ENCODE measurements at regions not wholly inside any gene's neighbourhood (a gene's known extent, or its start where the extent isn't known, plus 50 kb on each side); places are given as distances from the start of the nearest gene placed in this dataset.

GRCh38 chr9:119634006-119634405 lies 264.8 kb upstream of the BRINP1 start:
- Histone ChIP-seq H3K23me2 (ENCODE audit: insufficient read length, low read depth, low read length, poor library complexity, severe bottlenecking) (no peaks in the 10 kb centered on the region), H3K14ac (ENCODE audit: insufficient read depth, low read length) (no peak overlapping the region), H4K8ac (replicated peaks; ENCODE audit: insufficient read length, low read depth, low read length) (no peak overlapping the region), H2BK120ac (ENCODE audit: low read depth, low read length, poor library complexity, severe bottlenecking) (no peak overlapping the region), H2AK5ac (ENCODE audit: insufficient read length, low read length) (no peak overlapping the region), H2BK20ac (ENCODE audit: low read depth, low read length, poor library complexity, severe bottlenecking) (no peak overlapping the region), H3K23ac (ENCODE audit: insufficient read length, low read depth, low read length) (no peak overlapping the region), H3K4ac (ENCODE audit: low read depth, low read length) (no peak overlapping the region), H3K4me2 (ENCODE audit: insufficient read depth, insufficient read length, low read length) (no peak overlapping the region), H4K5ac (ENCODE audit: insufficient read length, low read depth, low read length) (no peak overlapping the region), H4K20me1 (ENCODE audit: control insufficient read depth, insufficient read depth, insufficient read length) (no peaks in the 10 kb centered on the region), H3K27me3 (ENCODE audit: insufficient read depth, low read length) (no peaks in the 10 kb centered on the region), H2AFZ (ENCODE audit: low read length) (no peak overlapping the region), H3K18ac (ENCODE audit: insufficient read length, low read depth, low read length) (no peak overlapping the region), H3T11ph (ENCODE audit: low read length) (no peak overlapping the region), H3K79me2 (ENCODE audit: insufficient read depth, low read length) (no peaks in the 10 kb centered on the region), H4K91ac (ENCODE audit: insufficient read length, low read depth, low read length) (no peak overlapping the region), H3K9ac (ENCODE audit: extremely low read depth, insufficient read length, low read length) (no peak overlapping the region), H2BK12ac (ENCODE audit: insufficient read length, low read depth, low read length) (no peak overlapping the region), H3K27ac (ENCODE audit: insufficient read length, low read depth, low read length) (no peak overlapping the region), H3K79me1 (ENCODE audit: insufficient read depth, low read depth, low read length, poor library complexity, severe bottlenecking) (no peaks in the 10 kb centered on the region), H2BK15ac (ENCODE audit: low read depth, low read length) (no peak overlapping the region), H3K9me3 (ENCODE audit: control insufficient read depth, low read depth, low read length) (no peaks in the 10 kb centered on the region), H3K4me1 (ENCODE audit: insufficient read depth, low read length) (no peaks in the 10 kb centered on the region), H2BK5ac (ENCODE audit: insufficient read length, low read length) (no peak overlapping the region), H3K56ac (ENCODE audit: insufficient read length, low read depth, low read length) (no peak overlapping the region)
- Mint-ChIP-seq H3K27me3 (ENCODE audit: low read depth) (no peaks in the 10 kb centered on the region; the same call in 1 of the 2 replicates), H3K36me3 (ENCODE audit: insufficient read depth in 1 of 3, low read depth in 3 of 3) (no peaks in the 10 kb centered on the region), H3K27ac (no peak overlapping the region; a peak in 1 of 7 replicates), H3K4me3 (no peak overlapping the region), H3K9me3 (no peaks in the 10 kb centered on the region), H3K4me1 (no peaks in the 10 kb centered on the region)
- WGBS (ENCODE audit: extremely low coverage, insufficient read length, low lambda C conversion rate): no CpG with 5 or more reads among the region's 8 CpGs
- TF ChIP-seq, protein P1, sequence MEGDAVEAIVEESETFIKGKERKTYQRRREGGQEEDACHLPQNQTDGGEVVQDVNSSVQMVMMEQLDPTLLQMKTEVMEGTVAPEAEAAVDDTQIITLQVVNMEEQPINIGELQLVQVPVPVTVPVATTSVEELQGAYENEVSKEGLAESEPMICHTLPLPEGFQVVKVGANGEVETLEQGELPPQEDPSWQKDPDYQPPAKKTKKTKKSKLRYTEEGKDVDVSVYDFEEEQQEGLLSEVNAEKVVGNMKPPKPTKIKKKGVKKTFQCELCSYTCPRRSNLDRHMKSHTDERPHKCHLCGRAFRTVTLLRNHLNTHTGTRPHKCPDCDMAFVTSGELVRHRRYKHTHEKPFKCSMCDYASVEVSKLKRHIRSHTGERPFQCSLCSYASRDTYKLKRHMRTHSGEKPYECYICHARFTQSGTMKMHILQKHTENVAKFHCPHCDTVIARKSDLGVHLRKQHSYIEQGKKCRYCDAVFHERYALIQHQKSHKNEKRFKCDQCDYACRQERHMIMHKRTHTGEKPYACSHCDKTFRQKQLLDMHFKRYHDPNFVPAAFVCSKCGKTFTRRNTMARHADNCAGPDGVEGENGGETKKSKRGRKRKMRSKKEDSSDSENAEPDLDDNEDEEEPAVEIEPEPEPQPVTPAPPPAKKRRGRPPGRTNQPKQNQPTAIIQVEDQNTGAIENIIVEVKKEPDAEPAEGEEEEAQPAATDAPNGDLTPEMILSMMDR (conservative IDR thresholded peaks at IDR 0.05): no peak
- DNase-seq: no peak

Measured in H9 (cell line).